ENCODE measurements at regions not wholly inside any gene's neighbourhood (a gene's known extent, or its start where the extent isn't known, plus 50 kb on each side); places are given as distances from the start of the nearest gene placed in this dataset.

- TF ChIP-seq TAF1 (IDR thresholded peaks at IDR 0.05; ENCODE audit: low read depth) (no peak), YY1 (IDR thresholded peaks at IDR 0.05; ENCODE audit: low read depth) (no peak), EGR1 (IDR thresholded peaks at IDR 0.05) (no peak), REST (IDR thresholded peaks at IDR 0.05; ENCODE audit: low read depth) (no peak), NFIC (IDR thresholded peaks at IDR 0.05) (no peak), FOXM1 (IDR thresholded peaks at IDR 0.05; ENCODE audit: borderline replicate concordance, low read depth) (no peak), MAX (IDR thresholded peaks at IDR 0.05) (no peak), EP300 (IDR thresholded peaks at IDR 0.05; ENCODE audit: borderline replicate concordance) (no peak), USF1 (IDR thresholded peaks at IDR 0.05) (no peak), CEBPB (IDR thresholded peaks at IDR 0.05) (no peak)
Measured at GRCh38 chr11:110862407-110862806, 150.2 kb upstream of the ARHGAP20 start.

Data from Ishikawa (cell line).